Ectodermal cell (in vitro differentiated cells): ENCODE measurements at regions not wholly inside any gene's neighbourhood (a gene's known extent, or its start where the extent isn't known, plus 50 kb on each side); places are given as distances from the start of the nearest gene placed in this dataset.

ENCODE experiments used
- H3K27ac ChIP-seq: 2 replicates; pipeline ENCODE4 v1.7.0; 2013; ENCODE audit warnings: mild to moderate bottlenecking, low read depth, low read length; ENCODE audit not compliant: insufficient read depth, poor library complexity, severe bottlenecking
- H3K27me3 ChIP-seq: 2 replicates; pipeline ENCODE4 v1.7.0; 2013; ENCODE audit warnings: mild to moderate bottlenecking, low read length; ENCODE audit not compliant: insufficient read depth, control insufficient read depth, poor library complexity, severe bottlenecking
- H3K36me3 ChIP-seq: one replicate; pipeline ENCODE4 v1.7.0; 2013; ENCODE audit warnings: low read length; ENCODE audit not compliant: control insufficient read depth, insufficient read depth
- H3K4me1 ChIP-seq: one replicate; pipeline ENCODE4 v1.7.0; 2013; ENCODE audit warnings: low read length; ENCODE audit not compliant: control insufficient read depth, insufficient read depth
- H3K4me3 ChIP-seq: 2 replicates; pipeline ENCODE4 v1.7.0; 2013; ENCODE audit warnings: low read depth, low read length, control low read depth; ENCODE audit not compliant: insufficient read depth
- H3K9me3 ChIP-seq: 2 replicates; pipeline ENCODE4 v1.7.0; 2013; ENCODE audit warnings: mild to moderate bottlenecking, low read length, moderate library complexity; ENCODE audit not compliant: control insufficient read depth
- whole genome bisulfite sequencing, 2 experiments: methylation state at CpG; one replicate each; pipeline ENCODE4 v1.1.7; 2013; ENCODE audit warnings: missing lambda C conversion rate in 2 of 2; 5-methylcytosine and 5-hydroxymethylcytosine counted together

GRCh38 chr7:110400411-110400810 is 690.5 kb upstream of the LRRN3 start:
- 94 to 95% methylated on average over 2 of the region's 2 CpGs for WGBS, 2 experiments
- H3K36me3 ChIP-seq = no peaks in the 10 kb centered on the region
- no peaks in the 10 kb centered on the region for H3K9me3 ChIP-seq
- no peaks in the 10 kb centered on the region for H3K27me3 ChIP-seq
- no peak overlapping the region for H3K4me3 ChIP-seq
- H3K4me1 ChIP-seq = no peaks in the 10 kb centered on the region
- H3K27ac ChIP-seq = no peak overlapping the region

GRCh38 chr7:110407242-110407641 is 683.7 kb upstream of the LRRN3 start:
- no peak overlapping the region for H3K27ac ChIP-seq
- WGBS, 2 experiments = 86 to 91% methylated on average over 1 of the region's 3 CpGs

GRCh38 chr7:110407706-110408105 is 683.2 kb upstream of the LRRN3 start:
- Histone ChIP-seq H3K4me1 (no peaks in the 10 kb centered on the region), H3K9me3 (no peaks in the 10 kb centered on the region), H3K36me3 (no peaks in the 10 kb centered on the region), H3K4me3 (no peak overlapping the region), H3K27ac (no peak overlapping the region), H3K27me3 (no peaks in the 10 kb centered on the region)
- no CpG with 5 or more reads among the region's 1 CpG for WGBS, 2 experiments

More at GRCh38 chr7:110407242-110407641, 683.7 kb upstream of the LRRN3 start:
- H3K36me3 ChIP-seq = no peaks in the 10 kb centered on the region
- no peaks in the 10 kb centered on the region for H3K27me3 ChIP-seq
- no peaks in the 10 kb centered on the region for H3K9me3 ChIP-seq
- no peaks in the 10 kb centered on the region for H3K4me1 ChIP-seq
- H3K4me3 ChIP-seq = no peak overlapping the region

GRCh38 chr7:110412614-110413013 is 678.3 kb upstream of the LRRN3 start:
- Histone ChIP-seq H3K4me3 (no peak overlapping the region), H3K36me3 (no peaks in the 10 kb centered on the region), H3K27me3 (no peaks in the 10 kb centered on the region), H3K9me3 (no peaks in the 10 kb centered on the region), H3K4me1 (no peaks in the 10 kb centered on the region), H3K27ac (no peak overlapping the region)
- 71% methylated on average over 1 of the region's 1 CpG; no CpG with 5 or more reads in 1 of the 2 experiments for WGBS, 2 experiments

GRCh38 chr7:110413038-110413437 is 677.9 kb upstream of the LRRN3 start:
- Histone ChIP-seq H3K4me3 (no peak overlapping the region), H3K27me3 (no peaks in the 10 kb centered on the region)

GRCh38 chr7:110417611-110418010 is 673.3 kb upstream of the LRRN3 start:
- no peaks in the 10 kb centered on the region for H3K4me1 ChIP-seq
- no peaks in the 10 kb centered on the region for H3K36me3 ChIP-seq
- no peak overlapping the region for H3K27ac ChIP-seq
- 83 to 97% methylated on average over 1 to 2 of the region's 2 CpGs for WGBS, 2 experiments
- H3K4me3 ChIP-seq = no peak overlapping the region
- H3K9me3 ChIP-seq = no peaks in the 10 kb centered on the region
- no peaks in the 10 kb centered on the region for H3K27me3 ChIP-seq

More at GRCh38 chr7:110413038-110413437, 677.9 kb upstream of the LRRN3 start:
- no peaks in the 10 kb centered on the region for H3K36me3 ChIP-seq
- no peaks in the 10 kb centered on the region for H3K9me3 ChIP-seq
- H3K4me1 ChIP-seq = no peaks in the 10 kb centered on the region
- H3K27ac ChIP-seq = no peak overlapping the region

- Histone ChIP-seq H3K27me3 (no peaks in the 10 kb centered on the region), H3K9me3 (no peaks in the 10 kb centered on the region), H3K27ac (no peak overlapping the region), H3K4me1 (no peaks in the 10 kb centered on the region), H3K36me3 (no peaks in the 10 kb centered on the region), H3K4me3 (no peak overlapping the region)
- WGBS, 2 experiments = 84 to 87% methylated on average over 2 of the region's 2 CpGs
Measured at GRCh38 chr7:110418659-110419280, 672.2 kb upstream of the LRRN3 start.

- H3K4me1 ChIP-seq = no peaks in the 10 kb centered on the region
- no peaks in the 10 kb centered on the region for H3K9me3 ChIP-seq
- no peaks in the 10 kb centered on the region for H3K36me3 ChIP-seq
- H3K27ac ChIP-seq = no peak overlapping the region
- 100% methylated on average over 1 of the region's 1 CpG for WGBS, 2 experiments
- H3K27me3 ChIP-seq = no peaks in the 10 kb centered on the region
- H3K4me3 ChIP-seq = no peak overlapping the region
Measured at GRCh38 chr7:110420788-110421187, 670.1 kb upstream of the LRRN3 start.

- Histone ChIP-seq H3K4me1 (no peaks in the 10 kb centered on the region), H3K27ac (no peak overlapping the region), H3K36me3 (no peaks in the 10 kb centered on the region), H3K4me3 (no peak overlapping the region), H3K9me3 (no peaks in the 10 kb centered on the region), H3K27me3 (no peaks in the 10 kb centered on the region)
- 96 to 98% methylated on average over 4 to 5 of the region's 5 CpGs for WGBS, 2 experiments
Measured at GRCh38 chr7:110421490-110422241, 669.3 kb upstream of the LRRN3 start.

GRCh38 chr7:110432061-110432553 is 658.8 kb upstream of the LRRN3 start:
- no peak overlapping the region for H3K4me3 ChIP-seq
- no peaks in the 10 kb centered on the region for H3K4me1 ChIP-seq
- 91 to 94% methylated on average over 7 to 8 of the region's 8 CpGs for WGBS, 2 experiments
- no peaks in the 10 kb centered on the region for H3K27me3 ChIP-seq
- no peaks in the 10 kb centered on the region for H3K9me3 ChIP-seq
- no peak overlapping the region for H3K27ac ChIP-seq
- no peaks in the 10 kb centered on the region for H3K36me3 ChIP-seq
